GM21717 (cell line): ENCODE measurements at regions not wholly inside any gene's neighbourhood (a gene's known extent, or its start where the extent isn't known, plus 50 kb on each side); places are given as distances from the start of the nearest gene placed in this dataset.
A peak's percentile ranks its signal among the peaks of the same experiment; 100 is the strongest.
"Not testable (repeated sequence)": the region's sequence is repeated elsewhere in the genome, so short reads cannot be mapped to it uniquely, and the experiment has no call there.

Experiments
- ATAC-seq: cut with Tn5 transposase; IDR thresholded peaks from one replicate; pipeline ENCODE4 v1.9.1; 2021; ENCODE audit warnings: mild to moderate bottlenecking, moderate library complexity; ENCODE audit not compliant: unreplicated experiment

GRCh38 chr9:99666571-99666970 lies 155.1 kb upstream of the NR4A3 start:
- ATAC-seq: no peak

- ATAC-seq: not testable (repeated sequence)
Measured at GRCh38 chr9:99670886-99671285, 150.8 kb upstream of the NR4A3 start.

DNA sequence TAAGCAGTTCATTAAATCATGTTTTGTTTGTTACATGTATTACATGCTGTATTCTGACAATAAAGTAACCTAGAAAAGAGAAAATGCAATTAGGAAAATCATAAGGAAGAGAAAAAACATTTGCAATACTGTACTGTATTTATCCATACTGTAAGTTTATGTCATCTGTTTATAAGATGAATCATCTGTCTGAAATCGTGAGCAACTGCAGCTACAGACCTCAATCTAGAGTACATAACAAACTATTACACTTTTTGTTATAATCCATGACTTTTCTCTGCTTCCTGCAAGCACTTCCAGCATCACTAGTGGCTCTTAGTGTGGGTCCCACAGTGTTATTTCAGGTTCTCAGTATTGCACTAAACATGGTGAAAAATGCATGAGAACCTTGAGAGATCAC lies 144.4 kb upstream of the NR4A3 start:
- no peak for ATAC-seq

GRCh38 chr9:99678566-99678965 lies 143.1 kb upstream of the NR4A3 start:
- no peak for ATAC-seq

GRCh38 chr9:99680191-99680590 lies 141.5 kb upstream of the NR4A3 start:
- ATAC-seq: no peak

GRCh38 chr9:99681113-99681512 lies 140.6 kb upstream of the NR4A3 start:
- no peak for ATAC-seq

DNA sequence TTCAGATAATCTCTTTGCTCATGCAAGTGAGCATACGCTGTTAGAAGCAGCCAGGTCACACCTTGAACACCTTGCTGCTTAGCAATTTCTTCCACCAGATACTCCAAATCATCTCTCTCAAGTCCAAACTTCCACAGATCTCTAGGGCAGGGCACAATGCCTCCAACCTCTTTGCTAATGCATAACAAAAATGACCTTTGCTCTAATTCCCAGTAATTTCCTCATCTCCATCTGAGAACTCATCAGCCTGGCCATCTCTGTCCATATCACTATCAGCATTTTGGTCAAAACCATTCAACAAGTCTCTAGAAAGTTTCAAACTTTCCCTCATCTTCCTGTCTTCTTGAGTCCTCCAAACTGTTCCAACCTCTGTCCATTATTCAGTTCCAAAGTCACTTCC lies 139.3 kb upstream of the NR4A3 start:
- no peak for ATAC-seq

GRCh38 chr9:99682870-99683269 lies 138.8 kb upstream of the NR4A3 start:
- ATAC-seq: no peak

DNA sequence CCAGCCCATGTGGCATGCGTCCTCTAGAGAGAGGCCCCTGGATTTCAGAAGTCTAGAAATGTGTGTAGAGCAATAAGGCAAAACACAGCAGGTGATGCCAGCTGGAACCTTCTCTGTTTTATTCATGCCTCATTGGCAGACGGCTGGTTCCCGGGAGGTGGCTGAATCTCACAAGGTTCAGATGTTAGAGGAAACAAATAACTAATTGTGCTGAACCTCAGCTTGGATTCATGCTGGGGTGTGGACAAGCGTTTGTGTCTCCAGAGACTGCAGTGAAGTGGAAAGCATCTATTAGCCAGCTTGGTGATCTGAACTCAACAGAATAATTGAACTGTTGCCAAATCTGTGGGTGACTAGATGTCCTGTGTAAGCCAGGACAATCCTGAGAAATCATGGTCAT lies 131.1 kb upstream of the NR4A3 start:
- no peak for ATAC-seq

DNA sequence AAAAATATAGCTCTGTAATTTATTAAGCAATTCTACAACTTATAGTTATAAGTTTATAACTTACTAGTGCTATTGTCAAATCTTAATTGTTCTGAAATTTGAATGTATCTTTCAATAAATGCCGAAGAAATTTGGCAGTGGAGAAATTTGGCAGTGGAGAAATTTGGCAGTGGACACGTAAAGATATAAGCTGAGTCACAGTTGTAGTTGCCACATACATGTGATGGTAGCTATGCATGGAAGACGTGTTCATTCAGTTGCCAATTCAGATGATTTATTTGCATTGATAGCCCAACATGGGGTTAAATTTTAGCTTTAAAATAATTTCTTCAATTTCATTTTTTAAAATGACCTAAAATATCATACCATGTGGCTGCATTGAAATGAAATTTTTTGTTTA lies 127.8 kb upstream of the NR4A3 start:
- ATAC-seq: no peak

- no peak for ATAC-seq
Measured at GRCh38 chr9:99694393-99694792, 127.3 kb upstream of the NR4A3 start.

DNA sequence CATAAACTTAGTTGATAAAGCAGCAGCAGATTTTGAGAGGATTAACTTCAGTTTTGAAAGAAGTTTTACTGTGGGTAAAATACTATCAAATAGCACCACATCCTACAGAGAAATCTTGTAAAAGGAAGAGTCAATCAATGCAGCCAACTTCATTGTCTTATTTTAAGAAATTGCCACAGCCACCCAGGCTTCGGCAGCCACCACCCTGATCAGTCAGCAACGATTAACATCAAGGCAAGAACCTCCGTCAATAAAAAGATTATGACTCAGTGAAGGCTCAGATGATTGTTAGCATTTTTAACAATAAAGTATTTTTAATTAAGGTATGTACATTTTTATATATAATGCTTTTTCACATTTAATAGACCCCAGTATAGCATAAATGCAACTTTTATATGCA lies 122.3 kb upstream of the NR4A3 start:
- ATAC-seq: no peak

- no peak for ATAC-seq
Measured at GRCh38 chr9:99712214-99712613, 109.5 kb upstream of the NR4A3 start.

- no peak for ATAC-seq
Measured at GRCh38 chr9:99713838-99714306, 107.8 kb upstream of the NR4A3 start.

- no peak for ATAC-seq
Measured at GRCh38 chr9:99718631-99719030, 103.1 kb upstream of the NR4A3 start.

DNA sequence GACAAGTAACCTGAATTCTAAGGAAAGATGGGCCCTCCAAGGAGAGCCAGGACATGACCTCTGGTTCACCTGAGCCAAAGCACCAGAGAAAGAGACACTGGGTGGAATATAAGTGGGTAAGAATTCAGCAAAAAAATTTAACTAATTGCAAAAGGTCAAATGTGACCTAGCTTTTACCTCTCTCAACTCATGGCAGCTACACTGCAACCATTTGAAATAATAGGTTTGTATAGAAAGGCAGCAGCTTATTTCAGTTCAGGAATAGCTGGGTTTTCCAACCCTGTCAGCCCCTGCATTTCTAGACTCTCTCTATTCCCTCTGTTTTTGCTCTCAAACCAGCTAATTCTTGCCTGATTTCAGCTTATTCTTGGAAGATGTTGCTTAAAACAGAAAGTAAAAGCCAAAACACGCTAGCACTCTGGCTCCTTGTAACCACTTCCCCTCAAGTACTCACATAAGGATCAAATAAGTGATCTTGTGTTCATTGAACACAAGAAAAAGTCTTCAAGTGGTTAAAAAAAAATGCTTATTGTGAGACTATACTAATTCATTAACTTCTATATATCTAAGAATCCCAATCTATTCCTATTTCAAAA lies 101.1 kb upstream of the NR4A3 start:
- ATAC-seq: peak; percentile 85

DNA sequence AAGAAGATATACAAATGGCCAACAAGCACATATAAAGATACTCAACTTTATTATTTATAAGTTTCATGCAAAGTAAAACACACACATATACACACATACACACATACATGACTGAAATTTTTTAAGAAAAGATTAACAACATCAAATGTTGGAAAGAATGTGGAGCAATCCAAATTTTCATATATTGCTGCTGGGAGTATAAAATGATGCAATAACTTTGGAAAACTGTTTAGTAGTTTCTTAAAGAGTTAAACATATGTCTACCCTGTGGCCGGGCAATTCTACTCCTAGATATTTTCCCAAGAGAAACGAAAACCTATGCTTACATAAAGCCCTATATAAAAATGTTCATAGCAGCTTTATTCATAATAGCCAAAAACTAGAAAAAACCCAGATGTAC lies 99.8 kb upstream of the NR4A3 start:
- ATAC-seq: no peak

GRCh38 chr9:99722877-99723276 lies 98.8 kb upstream of the NR4A3 start:
- ATAC-seq: no peak

GRCh38 chr9:99724640-99725039 lies 97.0 kb upstream of the NR4A3 start:
- ATAC-seq: no peak

DNA sequence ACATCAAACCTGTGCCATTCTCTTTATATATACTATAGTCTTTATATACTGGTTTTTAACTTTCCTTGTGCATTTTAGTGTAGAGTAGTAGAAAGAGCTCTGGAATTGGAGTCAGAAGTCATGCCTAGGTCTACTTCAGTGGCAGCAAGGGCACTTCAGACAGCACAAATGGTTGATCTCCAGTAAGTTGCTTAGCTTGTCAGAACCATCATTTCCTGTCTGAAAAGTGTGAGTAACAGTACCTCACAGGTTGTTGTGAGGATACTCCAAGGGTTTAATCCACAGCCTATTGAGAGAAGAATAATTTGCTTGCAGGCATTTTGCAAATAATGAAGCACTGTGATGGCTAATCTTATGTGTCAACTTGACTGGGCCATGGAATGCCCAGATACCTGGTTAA lies 95.8 kb upstream of the NR4A3 start:
- ATAC-seq: no peak

DNA sequence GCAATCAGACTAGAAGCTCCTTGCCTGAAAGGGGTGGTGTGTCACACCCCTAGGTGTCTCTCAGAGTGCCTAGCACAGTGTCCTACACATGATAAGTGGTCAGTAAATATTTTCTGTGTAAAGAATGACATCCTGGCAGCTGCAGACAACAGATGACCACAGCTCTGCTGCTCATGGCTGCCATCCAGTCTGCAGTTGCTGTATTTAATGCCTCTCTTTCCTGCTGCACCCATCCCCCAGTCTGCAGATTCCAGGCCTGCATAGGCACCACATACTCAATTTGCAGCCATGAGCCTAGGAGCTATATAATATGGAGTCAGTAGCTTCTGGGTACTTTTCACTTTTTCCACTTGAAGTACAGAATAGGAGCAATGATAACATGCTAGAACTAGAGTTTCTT lies 94.9 kb upstream of the NR4A3 start:
- no peak for ATAC-seq

DNA sequence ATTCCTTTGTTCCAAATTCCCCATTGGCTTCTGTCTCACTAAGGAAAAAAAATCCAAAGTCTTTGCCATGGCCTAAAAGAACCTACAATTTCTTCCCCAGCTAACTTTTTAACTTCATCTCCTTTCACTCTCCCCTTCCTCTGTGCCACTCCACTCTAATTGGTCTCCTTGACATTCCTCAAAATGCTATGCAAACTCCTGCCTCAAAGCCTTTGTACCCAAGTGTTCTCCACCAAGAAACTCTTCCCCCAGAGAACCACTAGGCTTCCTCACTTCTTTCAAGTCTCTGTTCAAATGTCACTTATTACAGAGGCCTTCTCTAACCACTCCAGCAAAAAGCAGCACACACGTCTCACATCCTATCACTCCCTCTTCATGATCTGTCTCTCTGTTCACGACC lies 91.6 kb upstream of the NR4A3 start:
- no peak for ATAC-seq

GRCh38 chr9:99731950-99732349 lies 89.7 kb upstream of the NR4A3 start:
- no peak for ATAC-seq
